ENCODE measurements at regions not wholly inside any gene's neighbourhood (a gene's known extent, or its start where the extent isn't known, plus 50 kb on each side); places are given as distances from the start of the nearest gene placed in this dataset.
A peak's percentile ranks its signal among the peaks of the same experiment; 100 is the strongest.

- WGBS (ENCODE audit: low lambda C conversion rate, missing lambda C conversion rate): 69% methylated on average over 1 of the region's 1 CpG
- no peaks in the 10 kb centered on the region for H3K79me2 ChIP-seq
These were observed 1116.7 kb downstream of the REEP3 start for GRCh38 chr10:64637939-64638338.

DNA sequence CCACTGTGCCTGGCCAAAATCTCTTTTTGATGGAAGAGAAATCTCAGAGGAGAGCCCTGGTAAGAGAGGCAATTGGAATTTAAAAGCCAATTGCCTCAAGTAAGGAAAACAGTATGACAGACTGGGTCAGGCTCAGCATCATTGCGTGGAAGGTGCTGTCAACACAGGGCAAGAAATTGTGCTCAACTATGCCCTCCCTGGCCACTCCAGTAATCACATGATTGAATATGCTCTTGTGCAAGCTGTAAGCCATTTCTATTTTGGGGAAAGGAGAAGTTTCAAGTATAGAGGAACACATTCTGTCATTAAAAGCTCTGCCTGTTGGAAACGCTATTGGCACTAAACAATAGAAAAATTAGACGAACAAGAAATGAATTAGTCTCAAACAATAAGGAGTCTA, 1127.7 kb downstream of the REEP3 start:
- H4K20me1 ChIP-seq (ENCODE audit: insufficient read depth, poor library complexity, severe bottlenecking): no peaks in the 10 kb centered on the region
- WGBS (ENCODE audit: low lambda C conversion rate, missing lambda C conversion rate): 75% methylated on average over 3 of the region's 3 CpGs
- H3K27me3 ChIP-seq: no peaks in the 10 kb centered on the region
- H3K9me2 ChIP-seq (replicated peaks; ENCODE audit: insufficient read depth): no peaks in the 10 kb centered on the region
- H3K79me2 ChIP-seq: no peaks in the 10 kb centered on the region
- no peak for TF ChIP-seq EZH2 (IDR thresholded peaks at IDR 0.05; ENCODE audit: borderline replicate concordance)
- no peaks in the 10 kb centered on the region for H3K4me1 ChIP-seq (ENCODE audit: insufficient read depth)
- H3K4me2 ChIP-seq: no peak overlapping the region
- H3K27ac ChIP-seq: no peak overlapping the region
- no peaks in the 10 kb centered on the region for H3K36me3 ChIP-seq (replicated peaks; ENCODE audit: insufficient read depth, low read depth)
- H2AFZ ChIP-seq: no peak overlapping the region
- H3K9me3 ChIP-seq (ENCODE audit: low read depth): no peaks in the 10 kb centered on the region
- no peak overlapping the region for H3K4me3 ChIP-seq
- DNase-seq (ENCODE audit: low spot score): peak; percentile 16

More at GRCh38 chr10:64637939-64638338, 1116.7 kb downstream of the REEP3 start:
- Histone ChIP-seq H3K9me2 (replicated peaks; ENCODE audit: insufficient read depth) (no peaks in the 10 kb centered on the region), H3K27me3 (no peaks in the 10 kb centered on the region), H3K36me3 (replicated peaks; ENCODE audit: insufficient read depth, low read depth) (no peaks in the 10 kb centered on the region), H3K4me2 (no peak overlapping the region), H3K27ac (no peak overlapping the region), H4K20me1 (ENCODE audit: insufficient read depth, poor library complexity, severe bottlenecking) (no peaks in the 10 kb centered on the region), H3K9me3 (ENCODE audit: low read depth) (no peaks in the 10 kb centered on the region), H2AFZ (no peak overlapping the region), H3K4me1 (ENCODE audit: insufficient read depth) (no peaks in the 10 kb centered on the region), H3K4me3 (no peak overlapping the region)
- TF ChIP-seq EZH2phosphoT487 (IDR thresholded peaks at IDR 0.05; ENCODE audit: low read depth, severe bottlenecking, unreplicated experiment) (no peak), CTCF (IDR thresholded peaks at IDR 0.05; ENCODE audit: poor library complexity) (no peak), EZH2 (IDR thresholded peaks at IDR 0.05; ENCODE audit: borderline replicate concordance) (no peak)
- DNase-seq (ENCODE audit: low spot score): no peak

DNA sequence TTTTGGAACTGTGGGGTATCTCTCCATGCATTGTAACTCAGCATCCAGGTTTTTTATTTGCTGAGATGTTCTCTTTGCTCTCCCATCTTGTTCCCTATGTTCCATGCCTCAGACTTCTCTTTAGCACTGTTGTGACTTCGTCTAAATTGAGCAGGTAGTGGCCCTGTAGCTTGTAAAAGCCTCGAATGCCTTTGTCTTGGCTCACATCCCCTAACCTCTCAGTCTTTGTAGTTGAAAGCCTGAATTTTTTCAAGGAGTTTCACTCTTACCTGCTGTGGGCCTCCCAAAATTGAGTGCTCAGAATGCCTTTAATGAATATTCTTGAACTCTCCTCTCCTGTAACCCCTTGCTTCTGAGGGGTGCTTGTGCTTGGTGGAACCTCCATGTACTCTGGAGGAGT, 1137.3 kb downstream of the REEP3 start:
- WGBS (ENCODE audit: low lambda C conversion rate, missing lambda C conversion rate): 68% methylated on average over 2 of the region's 2 CpGs
- Histone ChIP-seq H3K4me3 (no peak overlapping the region), H3K36me3 (replicated peaks; ENCODE audit: insufficient read depth, low read depth) (no peaks in the 10 kb centered on the region), H3K4me2 (no peak overlapping the region), H2AFZ (no peak overlapping the region), H3K9me3 (ENCODE audit: low read depth) (no peaks in the 10 kb centered on the region), H3K9me2 (replicated peaks; ENCODE audit: insufficient read depth) (no peaks in the 10 kb centered on the region), H3K79me2 (no peaks in the 10 kb centered on the region), H3K27ac (no peak overlapping the region), H3K27me3 (no peaks in the 10 kb centered on the region), H3K4me1 (ENCODE audit: insufficient read depth) (no peaks in the 10 kb centered on the region), H4K20me1 (ENCODE audit: insufficient read depth, poor library complexity, severe bottlenecking) (no peaks in the 10 kb centered on the region)
- TF ChIP-seq EZH2phosphoT487 (IDR thresholded peaks at IDR 0.05; ENCODE audit: low read depth, severe bottlenecking, unreplicated experiment) (no peak), EZH2 (IDR thresholded peaks at IDR 0.05; ENCODE audit: borderline replicate concordance) (no peak), CTCF (IDR thresholded peaks at IDR 0.05; ENCODE audit: poor library complexity) (no peak)
- DNase-seq (ENCODE audit: low spot score): no peak

DNA sequence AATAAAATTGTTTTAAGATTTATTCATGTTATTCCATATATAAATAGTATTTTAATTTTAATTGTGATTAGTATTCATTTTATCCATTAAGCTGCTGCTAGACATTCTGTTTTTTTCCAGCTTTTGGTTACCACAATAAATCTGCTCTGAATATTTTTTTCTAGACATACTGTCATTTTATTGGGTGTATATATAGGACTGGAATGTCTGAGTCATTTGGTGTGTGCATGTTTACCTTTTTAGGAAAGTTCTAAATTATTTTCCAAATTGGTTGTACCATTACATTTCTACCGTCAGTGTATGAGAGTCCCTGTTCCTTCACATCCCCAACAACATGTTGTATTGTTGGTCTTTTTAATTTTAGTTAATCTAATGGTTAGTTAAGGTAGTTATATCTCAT, 1138.1 kb downstream of the REEP3 start:
- H3K36me3 ChIP-seq (replicated peaks; ENCODE audit: insufficient read depth, low read depth): no peaks in the 10 kb centered on the region
- TF ChIP-seq EZH2 (IDR thresholded peaks at IDR 0.05; ENCODE audit: borderline replicate concordance) (no peak), CTCF (IDR thresholded peaks at IDR 0.05; ENCODE audit: poor library complexity) (no peak), EZH2phosphoT487 (IDR thresholded peaks at IDR 0.05; ENCODE audit: low read depth, severe bottlenecking, unreplicated experiment) (no peak)
- WGBS (ENCODE audit: low lambda C conversion rate, missing lambda C conversion rate): 88% methylated on average over 1 of the region's 1 CpG

More for the DNA sequence above, 1138.1 kb downstream of the REEP3 start:
- DNase-seq (ENCODE audit: low spot score): no peak
- no peak overlapping the region for H3K27ac ChIP-seq
- H3K27me3 ChIP-seq: no peaks in the 10 kb centered on the region
- no peak overlapping the region for H2AFZ ChIP-seq
- no peaks in the 10 kb centered on the region for H4K20me1 ChIP-seq (ENCODE audit: insufficient read depth, poor library complexity, severe bottlenecking)
- H3K4me2 ChIP-seq: no peak overlapping the region
- no peak overlapping the region for H3K4me3 ChIP-seq
- no peaks in the 10 kb centered on the region for H3K9me3 ChIP-seq (ENCODE audit: low read depth)
- H3K4me1 ChIP-seq (ENCODE audit: insufficient read depth): no peaks in the 10 kb centered on the region
- no peaks in the 10 kb centered on the region for H3K9me2 ChIP-seq (replicated peaks; ENCODE audit: insufficient read depth)
- no peaks in the 10 kb centered on the region for H3K79me2 ChIP-seq

Data from hepatocyte (in vitro differentiated cells).